Type B pancreatic cell (in vitro differentiated cells): ENCODE measurements at regions not wholly inside any gene's neighbourhood (a gene's known extent, or its start where the extent isn't known, plus 50 kb on each side); places are given as distances from the start of the nearest gene placed in this dataset.
A peak's percentile ranks its signal among the peaks of the same experiment; 100 is the strongest.

Source experiments
- DNase-seq: peaks from one replicate; pipeline ENCODE4 v3.0.0; 2021; ENCODE audit warnings: mixed read lengths; ENCODE audit not compliant: unreplicated experiment; ENCODE audit errors: extremely low spot score
- H3K27ac Mint-ChIP-seq: 2 replicates; pipeline ENCODE4 v1.8.0; 2021; ENCODE audit warnings: mild to moderate bottlenecking, mixed read lengths
- H3K27me3 Mint-ChIP-seq: 2 replicates; pipeline ENCODE4 v1.8.0; 2021; ENCODE audit warnings: mixed read lengths
- H3K36me3 Mint-ChIP-seq: 2 replicates; pipeline ENCODE4 v1.8.0; 2021; ENCODE audit warnings: mixed read lengths
- H3K4me1 Mint-ChIP-seq: one replicate; pipeline ENCODE4 v1.8.0; 2021; ENCODE audit warnings: mixed read lengths; ENCODE audit not compliant: unreplicated experiment
- H3K4me3 Mint-ChIP-seq: 2 replicates; pipeline ENCODE4 v1.8.0; 2021; ENCODE audit warnings: mild to moderate bottlenecking, mixed read lengths
- H3K9me3 Mint-ChIP-seq: 2 replicates; pipeline ENCODE4 v1.8.0; 2021; ENCODE audit warnings: mixed read lengths
- TF ChIP-seq, protein P1 (sequence below): fragments of 200-600 bp; sonication (generic); conservative IDR thresholded peaks from 2 replicates; pipeline ENCODE4 v1.5.0; 2021; ENCODE audit warnings: antibody characterized with exemption, mild to moderate bottlenecking

DNA sequence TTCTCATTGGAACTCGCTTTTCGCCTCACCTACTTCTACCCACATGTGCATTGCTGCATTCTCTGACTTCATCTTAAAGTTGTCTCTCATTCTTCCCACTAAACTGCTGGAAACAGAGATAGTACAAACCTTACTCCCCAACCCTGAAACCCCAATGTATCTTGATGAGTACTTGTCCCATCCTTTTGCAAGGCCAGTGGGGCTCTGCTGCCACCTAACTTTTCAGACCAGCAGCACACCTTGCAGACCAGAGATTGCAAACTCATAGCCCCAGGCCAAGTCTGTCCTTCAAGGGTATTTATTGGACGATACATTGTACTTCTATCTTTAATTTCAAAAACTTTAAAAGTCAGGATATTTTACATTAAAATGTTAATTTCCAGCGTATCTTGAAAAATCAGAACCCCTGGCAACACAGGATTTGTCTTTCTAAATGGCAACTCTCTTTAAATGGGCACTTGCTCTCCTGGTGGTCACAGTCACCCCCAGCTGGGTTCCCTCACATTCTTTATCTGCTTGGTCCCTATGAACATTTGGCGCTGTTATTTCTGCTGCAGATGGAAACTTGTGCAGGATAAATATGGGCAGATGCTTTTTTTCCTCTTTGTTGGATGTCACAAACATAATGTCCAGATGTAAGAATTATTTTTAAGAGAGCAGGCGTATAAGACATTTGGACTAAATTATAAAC, 83.9 kb downstream of the SOD2 start:
- Mint-ChIP-seq H3K4me3 (no peak overlapping the region), H3K27me3 (no peaks in the 10 kb centered on the region), H3K27ac (no peak overlapping the region), H3K4me1 (no peaks in the 10 kb centered on the region), H3K36me3 (no peaks in the 10 kb centered on the region), H3K9me3 (no peaks in the 10 kb centered on the region)
- TF ChIP-seq, protein P1, sequence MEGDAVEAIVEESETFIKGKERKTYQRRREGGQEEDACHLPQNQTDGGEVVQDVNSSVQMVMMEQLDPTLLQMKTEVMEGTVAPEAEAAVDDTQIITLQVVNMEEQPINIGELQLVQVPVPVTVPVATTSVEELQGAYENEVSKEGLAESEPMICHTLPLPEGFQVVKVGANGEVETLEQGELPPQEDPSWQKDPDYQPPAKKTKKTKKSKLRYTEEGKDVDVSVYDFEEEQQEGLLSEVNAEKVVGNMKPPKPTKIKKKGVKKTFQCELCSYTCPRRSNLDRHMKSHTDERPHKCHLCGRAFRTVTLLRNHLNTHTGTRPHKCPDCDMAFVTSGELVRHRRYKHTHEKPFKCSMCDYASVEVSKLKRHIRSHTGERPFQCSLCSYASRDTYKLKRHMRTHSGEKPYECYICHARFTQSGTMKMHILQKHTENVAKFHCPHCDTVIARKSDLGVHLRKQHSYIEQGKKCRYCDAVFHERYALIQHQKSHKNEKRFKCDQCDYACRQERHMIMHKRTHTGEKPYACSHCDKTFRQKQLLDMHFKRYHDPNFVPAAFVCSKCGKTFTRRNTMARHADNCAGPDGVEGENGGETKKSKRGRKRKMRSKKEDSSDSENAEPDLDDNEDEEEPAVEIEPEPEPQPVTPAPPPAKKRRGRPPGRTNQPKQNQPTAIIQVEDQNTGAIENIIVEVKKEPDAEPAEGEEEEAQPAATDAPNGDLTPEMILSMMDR: peak; percentile 55
- DNase-seq: no peak

DNA sequence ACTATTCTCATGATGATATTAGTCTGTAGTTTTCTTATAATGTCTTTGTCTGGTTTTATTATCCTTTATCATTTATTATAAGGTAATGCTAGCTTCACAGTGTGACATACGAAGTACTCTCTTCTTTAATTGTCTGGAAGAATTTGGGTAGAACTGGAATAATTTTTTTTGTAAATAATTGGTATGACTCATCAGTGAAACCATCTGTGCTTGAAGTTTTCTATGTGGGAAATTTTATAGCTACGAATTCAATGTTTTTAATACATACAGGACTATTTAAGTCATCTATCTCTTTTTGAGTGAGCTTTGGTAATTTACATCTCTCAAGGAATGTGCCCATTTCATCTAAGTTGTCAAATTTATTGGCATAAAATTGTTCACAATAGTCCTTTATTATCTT, 86.3 kb downstream of the SOD2 start:
- Mint-ChIP-seq H3K36me3 (no peaks in the 10 kb centered on the region), H3K27ac (no peak overlapping the region), H3K9me3 (no peaks in the 10 kb centered on the region), H3K27me3 (no peaks in the 10 kb centered on the region), H3K4me3 (no peak overlapping the region), H3K4me1 (no peaks in the 10 kb centered on the region)
- DNase-seq: no peak
- TF ChIP-seq, protein P1: no peak

DNA sequence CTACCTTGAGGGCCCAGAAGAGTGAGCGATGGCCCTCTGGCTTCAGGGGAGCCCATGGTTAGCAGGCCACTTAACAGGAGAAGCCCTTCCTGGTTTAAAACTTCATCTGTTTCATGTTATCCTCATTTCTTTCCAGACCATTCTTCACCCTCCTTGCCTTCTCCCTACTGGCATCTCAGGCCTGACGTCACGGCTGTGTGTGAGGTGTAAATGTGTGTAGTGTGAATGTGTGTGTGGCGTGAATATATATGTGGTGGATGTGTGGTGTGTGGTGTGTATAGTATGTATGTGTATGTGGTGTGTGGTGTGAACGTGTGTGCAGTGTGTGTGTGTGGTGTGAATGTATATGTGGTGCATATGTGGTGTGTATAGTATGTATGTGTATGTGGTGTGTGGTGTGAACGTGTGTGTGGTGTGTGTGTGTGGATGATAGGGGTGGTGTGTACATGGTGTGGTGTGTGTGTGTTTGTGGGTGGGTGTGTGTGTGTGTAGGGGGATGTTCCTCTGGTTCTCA, 88.5 kb downstream of the SOD2 start:
- TF ChIP-seq, protein P1: no peak
- Mint-ChIP-seq H3K4me1 (no peaks in the 10 kb centered on the region), H3K4me3 (no peak overlapping the region), H3K36me3 (no peaks in the 10 kb centered on the region), H3K9me3 (no peaks in the 10 kb centered on the region), H3K27me3 (no peaks in the 10 kb centered on the region), H3K27ac (no peak overlapping the region)
- no peak for DNase-seq

DNA sequence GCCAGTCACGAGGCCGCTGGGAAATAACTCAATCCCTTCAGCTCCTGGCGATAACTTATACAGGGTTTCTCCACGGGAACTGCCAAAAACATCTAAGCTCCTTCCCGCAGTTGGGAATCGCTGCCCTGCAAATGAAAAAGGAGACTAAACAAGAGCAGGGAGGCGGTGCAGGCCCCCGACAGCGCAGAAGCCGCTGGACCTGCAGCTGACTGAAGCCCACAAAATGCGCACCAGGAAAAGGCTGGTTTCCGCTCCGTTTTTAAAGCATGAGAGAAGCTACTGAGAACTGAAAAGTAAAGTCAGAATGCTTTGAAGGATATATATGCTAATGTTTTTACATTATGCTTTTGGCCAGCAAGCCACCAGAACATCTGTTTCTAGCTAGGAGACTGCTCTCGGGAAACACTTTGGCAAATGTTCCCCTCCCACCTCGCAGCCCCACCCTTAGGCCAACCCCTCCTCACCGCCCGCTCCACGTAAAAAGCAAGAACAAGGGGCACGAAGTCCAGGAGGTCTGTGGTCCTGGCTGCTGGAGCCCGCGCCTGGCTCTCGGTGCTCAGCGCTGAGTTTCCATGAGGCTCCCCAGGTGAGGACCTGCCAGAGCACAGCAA, 90.5 kb downstream of the SOD2 start:
- no peaks in the 10 kb centered on the region for H3K27me3 Mint-ChIP-seq
- H3K9me3 Mint-ChIP-seq: no peaks in the 10 kb centered on the region
- H3K4me1 Mint-ChIP-seq: no peaks in the 10 kb centered on the region
- no peak for DNase-seq
- TF ChIP-seq, protein P1: no peak
- H3K4me3 Mint-ChIP-seq: no peak overlapping the region
- H3K27ac Mint-ChIP-seq: no peak overlapping the region
- no peaks in the 10 kb centered on the region for H3K36me3 Mint-ChIP-seq

DNA sequence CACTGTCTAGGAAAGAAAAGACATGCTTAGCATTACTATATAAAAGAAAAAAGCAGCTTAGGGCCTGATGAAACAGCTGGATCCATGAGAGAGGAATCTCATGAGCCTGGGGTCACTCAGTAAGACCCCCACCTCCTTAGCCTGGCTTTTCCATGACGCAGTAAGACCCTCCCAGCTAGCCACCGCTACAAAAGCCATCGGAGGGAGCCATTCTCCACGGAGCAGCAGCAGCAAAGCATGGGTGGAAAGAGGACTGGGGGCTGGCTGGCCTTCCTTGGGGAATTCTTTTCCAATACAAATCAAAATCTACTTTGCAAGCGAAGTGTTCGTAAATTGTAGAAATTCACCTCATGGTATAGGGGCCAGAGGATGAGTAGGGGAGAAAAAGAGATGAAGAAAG, 91.8 kb downstream of the SOD2 start:
- Mint-ChIP-seq H3K4me3 (no peak overlapping the region), H3K36me3 (no peaks in the 10 kb centered on the region), H3K4me1 (no peaks in the 10 kb centered on the region), H3K27ac (no peak overlapping the region), H3K9me3 (no peaks in the 10 kb centered on the region), H3K27me3 (no peaks in the 10 kb centered on the region)
- DNase-seq: no peak
- TF ChIP-seq, protein P1: no peak
